HL-60 (cell line): ENCODE measurements at regions not wholly inside any gene's neighbourhood (a gene's known extent, or its start where the extent isn't known, plus 50 kb on each side); places are given as distances from the start of the nearest gene placed in this dataset.

Experiments used
- DNase-seq, 2 experiments: peaks; one replicate each; pipeline ENCODE4 v3.0.0-alpha.2; 2010 to 2020; ENCODE audit warnings: low read depth in 1 of 2, low spot score in 1 of 2
- H3K27ac ChIP-seq: fragments of 250-450 bp; sonication (Bioruptor Pico); replicated peaks from 2 replicates; pipeline ENCODE4 v1.5.1; 2020; ENCODE audit warnings: mild to moderate bottlenecking, moderate library complexity
- H3K27me3 ChIP-seq: fragments of 250-450 bp; sonication (Bioruptor Pico); 2 replicates; pipeline ENCODE4 v1.5.1; 2021; ENCODE audit warnings: mild to moderate bottlenecking, moderate library complexity; ENCODE audit not compliant: insufficient read depth, poor library complexity, severe bottlenecking
- H3K4me3 ChIP-seq: replicated peaks from 2 replicates; pipeline ENCODE4 v1.5.1; 2011; ENCODE audit warnings: mild to moderate bottlenecking, control low read depth, low read length; ENCODE audit not compliant: insufficient read depth
- CTCF ChIP-seq: IDR thresholded peaks from one replicate; pipeline ENCODE4 v1.5.1; 2011; ENCODE audit warnings: low read length, control low read depth, inconsistent platforms; ENCODE audit not compliant: insufficient read depth
- GABPA ChIP-seq: IDR thresholded peaks from 2 replicates; pipeline ENCODE4 v1.6.1; 2012; ENCODE audit warnings: low read depth
- POLR2AphosphoS5 ChIP-seq: IDR thresholded peaks from 2 replicates; pipeline ENCODE4 v1.6.1; 2012; ENCODE audit warnings: low read depth
- REST ChIP-seq: IDR thresholded peaks from 2 replicates; pipeline ENCODE4 v1.6.1; 2012; ENCODE audit warnings: low read depth; ENCODE audit not compliant: insufficient replicate concordance
- SPI1 ChIP-seq: IDR thresholded peaks from 2 replicates; pipeline ENCODE4 v1.6.1; 2012; ENCODE audit warnings: low read depth, mild to moderate bottlenecking, borderline replicate concordance

GRCh38 chr1:112267206-112267605 lies 128.8 kb upstream of the CTTNBP2NL start:
- no peak for TF ChIP-seq GABPA
- Histone ChIP-seq H3K4me3 (no peak overlapping the region), H3K27ac (no peak overlapping the region), H3K27me3 (no peaks in the 10 kb centered on the region)
- no peak for DNase-seq

GRCh38 chr1:112267929-112268328 lies 128.1 kb upstream of the CTTNBP2NL start:
- no peak overlapping the region for H3K27ac ChIP-seq
- TF ChIP-seq REST (no peak), SPI1 (no peak), CTCF (no peak), POLR2AphosphoS5 (no peak), GABPA (no peak)
- H3K27me3 ChIP-seq = no peaks in the 10 kb centered on the region

GRCh38 chr1:112268408-112268807 lies 127.6 kb upstream of the CTTNBP2NL start:
- H3K27me3 ChIP-seq = no peaks in the 10 kb centered on the region
- TF ChIP-seq GABPA (no peak), CTCF (no peak), REST (no peak), SPI1 (no peak), POLR2AphosphoS5 (no peak)
- no peak overlapping the region for H3K27ac ChIP-seq
- H3K4me3 ChIP-seq = no peak overlapping the region
- DNase-seq = no peak

More at GRCh38 chr1:112267929-112268328, 128.1 kb upstream of the CTTNBP2NL start:
- no peak overlapping the region for H3K4me3 ChIP-seq
- no peak for DNase-seq

- Histone ChIP-seq H3K27me3 (peaks cover 4% of the 10 kb centered on the region), H3K4me3 (no peak overlapping the region), H3K27ac (no peak overlapping the region)
- TF ChIP-seq GABPA (no peak), SPI1 (no peak), CTCF (no peak), POLR2AphosphoS5 (no peak), REST (no peak)
- no peak for DNase-seq
These were observed 124.7 kb upstream of the CTTNBP2NL start for GRCh38 chr1:112271270-112271669.
